ENCODE measurements at regions not wholly inside any gene's neighbourhood (a gene's known extent, or its start where the extent isn't known, plus 50 kb on each side); places are given as distances from the start of the nearest gene placed in this dataset.
"Not testable (repeated sequence)": the region's sequence is repeated elsewhere in the genome, so short reads cannot be mapped to it uniquely, and the experiment has no call there.

DNA sequence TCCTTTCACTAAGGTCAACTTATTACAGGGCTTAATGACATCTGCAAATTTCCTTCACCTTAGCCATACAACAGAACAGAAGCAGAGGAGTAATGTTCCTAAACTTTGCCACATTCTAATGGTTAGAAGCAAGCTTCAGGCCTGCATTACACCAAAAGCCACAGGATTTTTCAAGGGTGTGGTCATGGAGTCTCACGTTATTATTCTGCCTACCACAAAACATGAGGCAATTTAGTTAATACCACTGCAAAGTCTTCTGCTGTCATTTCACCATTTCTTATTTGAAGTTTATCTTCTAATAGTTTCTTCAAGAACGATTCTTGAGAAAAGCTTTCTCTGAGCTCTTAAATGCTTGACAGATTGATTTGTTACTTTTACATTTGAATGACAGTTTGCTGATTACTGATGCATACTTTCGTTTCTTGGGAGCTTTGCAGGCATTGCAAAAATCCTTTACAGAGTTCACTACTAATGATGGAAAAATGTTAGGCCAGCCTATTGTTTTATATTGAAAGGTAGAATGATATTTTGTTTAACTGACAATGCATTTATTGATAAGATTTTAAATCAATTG, 1257.1 kb downstream of the NSUN3 start:
- H3K27me3 ChIP-seq = no peaks in the 10 kb centered on the region
- no peak overlapping the region for H3K4me3 ChIP-seq
- no peak overlapping the region for H3K4me2 ChIP-seq
- no peaks in the 10 kb centered on the region for H3K36me3 ChIP-seq
- H4K20me1 ChIP-seq = no peaks in the 10 kb centered on the region
- H3K9ac ChIP-seq = no peak overlapping the region
- TF ChIP-seq Cebpa-rat (IDR thresholded peaks at IDR 0.05) = no peak
- no peaks in the 10 kb centered on the region for H3K4me1 ChIP-seq
- H3K9me3 ChIP-seq (replicated peaks in 1 of 11) = peaks cover 0 to 10% (median 0%) of the 10 kb centered on the region in 11 experiments; a peak in 6 of 22 replicates
- no peak overlapping the region for H3K27ac ChIP-seq

DNA sequence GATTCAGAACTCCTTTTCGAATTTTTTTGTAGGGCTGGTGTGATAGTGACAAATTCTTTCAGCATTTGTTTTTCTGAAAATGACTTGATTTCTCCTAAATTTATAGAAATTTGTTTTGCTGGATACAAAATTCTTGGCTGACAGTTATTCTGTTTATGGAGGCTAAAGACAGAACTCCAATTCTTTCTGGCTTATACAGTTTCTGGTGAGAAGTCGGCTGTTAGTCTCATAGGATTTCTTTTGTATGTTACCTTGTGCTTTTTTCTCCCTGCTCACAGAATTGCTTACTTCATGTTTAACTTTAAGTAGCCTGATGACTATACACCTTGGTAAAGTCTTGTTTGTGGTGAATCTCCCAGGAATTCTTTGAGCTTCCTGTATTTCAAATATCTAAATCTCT, 1264.6 kb downstream of the NSUN3 start:
- TF ChIP-seq Cebpa-rat (IDR thresholded peaks at IDR 0.05) = no peak
- Histone ChIP-seq H3K4me3 (no peak overlapping the region), H3K36me3 (no peaks in the 10 kb centered on the region), H3K4me2 (no peak overlapping the region), H3K9ac (no peak overlapping the region), H3K27ac (no peak overlapping the region), H3K4me1 (no peaks in the 10 kb centered on the region), H3K27me3 (no peaks in the 10 kb centered on the region), H4K20me1 (no peaks in the 10 kb centered on the region), H3K9me3 (replicated peaks in 1 of 11) (peaks cover 0 to 7% (median 0%) of the 10 kb centered on the region in 11 experiments; a peak in 1 of 22 replicates)

DNA sequence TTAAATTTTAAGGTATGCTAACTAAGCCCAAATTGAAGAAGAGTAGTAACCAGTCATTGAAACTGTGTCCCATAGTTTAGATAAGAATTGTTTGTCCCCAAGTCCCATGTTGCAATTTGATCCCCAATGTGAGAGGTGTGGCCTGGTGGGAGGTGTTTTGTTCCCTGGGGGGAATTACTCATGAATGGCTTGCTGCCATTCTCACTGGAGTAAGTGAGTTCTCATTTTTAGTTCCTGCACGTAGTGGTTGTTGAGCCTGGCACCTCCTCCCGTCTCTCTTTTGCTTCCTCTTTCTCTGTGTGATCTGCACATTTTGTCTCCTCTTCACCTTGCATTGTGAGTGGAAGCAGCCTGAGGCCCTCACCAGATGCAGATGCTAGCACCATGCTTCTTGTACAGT, 1271.0 kb downstream of the NSUN3 start:
- no peak overlapping the region for H3K27ac ChIP-seq
- TF ChIP-seq Cebpa-rat (IDR thresholded peaks at IDR 0.05) = no peak
- H3K9me3 ChIP-seq (replicated peaks in 1 of 11) = no peaks in the 10 kb centered on the region; a peak in 1 of 22 replicates
- peaks cover 0 to 5% (median 0%) of the 10 kb centered on the region in 10 experiments; a peak in 5 of 20 replicates for H3K4me1 ChIP-seq
- no peak overlapping the region for H3K4me3 ChIP-seq
- no peaks in the 10 kb centered on the region for H4K20me1 ChIP-seq
- no peaks in the 10 kb centered on the region for H3K36me3 ChIP-seq
- no peaks in the 10 kb centered on the region for H3K27me3 ChIP-seq
- H3K9ac ChIP-seq = no peak overlapping the region
- H3K4me2 ChIP-seq = peak overlapping the region in 2 of 11 experiments; percentile 3 to 19; a peak in 1 of 22 replicates

DNA sequence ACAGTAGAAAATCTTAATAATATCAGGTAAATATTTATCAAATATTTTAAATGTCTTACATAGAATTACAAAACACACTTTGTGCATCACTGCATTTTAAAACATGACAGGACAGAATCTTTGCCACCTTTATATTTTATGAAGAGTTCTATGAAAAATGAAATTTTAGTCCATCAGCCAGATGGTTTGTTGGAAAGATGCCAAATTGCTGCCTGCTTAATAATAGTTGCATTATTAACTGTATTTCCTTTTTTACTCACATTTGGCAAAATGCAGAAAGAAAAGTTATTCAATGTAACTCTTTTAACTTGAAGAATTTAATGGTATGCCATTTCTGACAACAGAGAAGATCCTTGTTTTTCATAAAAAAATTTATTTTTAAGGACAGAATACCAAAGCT, 1271.6 kb downstream of the NSUN3 start:
- H3K4me1 ChIP-seq = peaks cover 0 to 5% (median 0%) of the 10 kb centered on the region in 10 experiments; a peak in 5 of 20 replicates
- no peak overlapping the region for H3K27ac ChIP-seq
- H3K4me2 ChIP-seq = no peak overlapping the region
- TF ChIP-seq Cebpa-rat (IDR thresholded peaks at IDR 0.05) = no peak
- no peaks in the 10 kb centered on the region for H3K9me3 ChIP-seq (replicated peaks in 1 of 11)
- no peak overlapping the region for H3K4me3 ChIP-seq
- H4K20me1 ChIP-seq = no peaks in the 10 kb centered on the region
- H3K9ac ChIP-seq = no peak overlapping the region
- no peaks in the 10 kb centered on the region for H3K27me3 ChIP-seq
- H3K36me3 ChIP-seq = no peaks in the 10 kb centered on the region

DNA sequence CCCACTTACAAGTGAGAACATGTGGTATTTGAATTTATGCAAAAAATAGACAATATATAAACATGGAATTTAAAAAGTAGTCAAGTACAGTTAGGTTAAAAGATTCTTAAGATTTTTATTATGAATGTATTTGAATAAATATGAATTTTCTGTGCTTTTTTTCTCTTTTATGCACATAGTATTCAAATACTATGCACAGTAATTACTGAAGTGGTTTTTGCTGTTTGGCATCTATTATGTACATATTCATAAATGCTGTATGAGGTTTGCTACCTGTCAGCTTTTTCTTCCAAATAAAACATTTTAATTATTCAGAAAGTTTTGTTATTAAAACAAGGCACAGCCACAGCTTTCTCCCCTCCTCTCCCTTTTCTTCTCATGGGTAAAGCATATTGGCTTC, 1272.7 kb downstream of the NSUN3 start:
- Histone ChIP-seq H3K9ac (no peak overlapping the region), H3K27me3 (no peaks in the 10 kb centered on the region), H3K9me3 (replicated peaks in 1 of 11) (no peaks in the 10 kb centered on the region), H3K27ac (no peak overlapping the region), H3K4me1 (peaks cover 0 to 5% (median 0%) of the 10 kb centered on the region in 10 experiments; a peak in 5 of 20 replicates), H4K20me1 (no peaks in the 10 kb centered on the region), H3K4me2 (no peak overlapping the region), H3K4me3 (no peak overlapping the region), H3K36me3 (no peaks in the 10 kb centered on the region)
- no peak for TF ChIP-seq Cebpa-rat (IDR thresholded peaks at IDR 0.05)

DNA sequence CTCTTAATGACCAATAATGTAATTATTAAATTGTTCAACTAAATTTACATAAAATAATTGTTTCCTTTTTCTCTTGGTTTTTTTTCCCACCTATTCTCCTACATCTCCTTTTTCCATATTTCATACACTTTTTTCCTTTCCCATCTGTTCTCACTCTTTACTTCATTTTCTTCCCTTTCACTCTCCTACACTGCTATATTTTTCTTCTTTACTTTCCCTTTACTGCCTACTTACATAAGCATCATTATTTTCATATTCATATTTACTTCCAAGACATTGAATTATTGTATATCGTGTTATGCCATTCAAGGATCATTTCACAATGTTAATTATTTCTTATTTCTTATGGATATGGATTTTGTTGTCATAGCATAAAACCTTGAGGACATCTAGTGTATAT, 1275.6 kb downstream of the NSUN3 start:
- Histone ChIP-seq H3K36me3 (no peaks in the 10 kb centered on the region), H3K27me3 (no peaks in the 10 kb centered on the region), H3K9ac (no peak overlapping the region), H3K4me2 (no peak overlapping the region), H4K20me1 (no peaks in the 10 kb centered on the region), H3K9me3 (replicated peaks in 1 of 11) (no peaks in the 10 kb centered on the region), H3K4me1 (peaks cover 0 to 5% (median 0%) of the 10 kb centered on the region in 10 experiments; a peak in 5 of 20 replicates), H3K4me3 (no peak overlapping the region), H3K27ac (no peak overlapping the region)
- TF ChIP-seq Cebpa-rat (IDR thresholded peaks at IDR 0.05) = no peak

DNA sequence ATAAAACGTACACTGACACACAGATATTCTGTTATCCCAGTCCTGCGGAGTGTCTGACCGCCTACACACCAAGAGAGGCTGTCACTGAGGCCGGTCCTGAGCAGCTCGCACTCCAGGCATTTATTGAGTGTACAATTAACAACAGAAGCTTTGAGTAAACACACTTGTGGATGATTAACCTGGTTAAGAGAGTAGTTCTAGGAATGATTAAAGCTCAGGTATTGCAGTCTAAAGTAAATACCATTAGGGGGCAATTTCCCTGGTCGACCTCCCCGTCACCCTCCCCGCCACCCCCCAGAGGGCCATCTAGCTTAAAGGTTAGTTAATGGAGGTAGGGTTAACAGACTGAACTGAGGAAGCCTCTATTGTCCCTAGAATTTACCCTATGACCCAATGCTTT, 1278.5 kb downstream of the NSUN3 start:
- Histone ChIP-seq H3K36me3 (no peaks in the 10 kb centered on the region), H3K4me1 (no peaks in the 10 kb centered on the region), H3K4me3 (no peak overlapping the region), H3K9me3 (replicated peaks in 1 of 11) (no peaks in the 10 kb centered on the region), H3K4me2 (no peak overlapping the region), H3K9ac (no peak overlapping the region), H4K20me1 (no peaks in the 10 kb centered on the region), H3K27ac (no peak overlapping the region), H3K27me3 (no peaks in the 10 kb centered on the region)
- no peak for TF ChIP-seq Cebpa-rat (IDR thresholded peaks at IDR 0.05)

DNA sequence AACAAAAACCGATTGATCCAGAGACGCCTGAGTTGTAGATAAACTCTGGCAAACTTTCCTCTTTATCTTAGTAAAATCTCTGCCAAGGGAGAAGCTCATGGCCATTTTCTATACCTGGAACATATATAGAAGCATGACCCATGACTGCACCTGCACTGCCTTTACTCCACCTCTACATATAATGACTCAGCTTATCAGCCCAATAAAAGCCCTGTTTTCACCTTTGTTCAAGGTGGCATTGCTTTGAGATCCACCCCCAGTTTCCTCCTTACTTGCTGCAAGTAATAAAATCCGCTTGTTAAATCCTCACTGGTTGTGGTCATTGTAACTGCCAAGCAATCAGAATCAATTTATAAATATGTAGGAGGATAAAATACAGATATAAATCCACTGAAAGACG, 1280.4 kb downstream of the NSUN3 start:
- Histone ChIP-seq H3K27me3 (no peaks in the 10 kb centered on the region), H3K9ac (no peak overlapping the region), H3K36me3 (no peaks in the 10 kb centered on the region), H4K20me1 (no peaks in the 10 kb centered on the region), H3K4me2 (no peak overlapping the region), H3K4me1 (no peaks in the 10 kb centered on the region), H3K27ac (no peak overlapping the region), H3K4me3 (no peak overlapping the region), H3K9me3 (replicated peaks in 1 of 11) (no peaks in the 10 kb centered on the region)
- TF ChIP-seq Cebpa-rat (IDR thresholded peaks at IDR 0.05) = no peak

DNA sequence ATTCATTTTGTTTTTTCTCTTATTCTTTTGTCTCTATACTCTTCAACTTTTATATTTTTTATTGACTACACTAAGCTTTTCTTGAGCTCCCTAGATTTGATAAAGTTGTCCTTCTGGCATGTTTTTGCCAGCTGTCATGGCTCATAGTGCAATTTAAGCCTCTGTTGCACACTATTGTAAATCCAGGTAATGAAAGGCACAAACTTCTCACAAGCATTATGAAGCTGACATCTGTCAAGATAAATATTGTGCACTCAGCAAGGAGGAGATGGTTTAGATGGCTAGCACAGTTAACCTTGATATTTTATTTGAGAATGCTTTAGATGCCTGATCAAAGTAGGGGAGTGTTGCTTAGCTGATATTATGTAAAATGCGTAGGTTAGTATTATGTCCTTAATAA, 1280.9 kb downstream of the NSUN3 start:
- TF ChIP-seq Cebpa-rat (IDR thresholded peaks at IDR 0.05) = no peak
- no peak overlapping the region for H3K4me3 ChIP-seq
- no peaks in the 10 kb centered on the region for H3K36me3 ChIP-seq
- H3K4me1 ChIP-seq = no peaks in the 10 kb centered on the region
- H3K27ac ChIP-seq = no peak overlapping the region
- H3K4me2 ChIP-seq = no peak overlapping the region
- H3K27me3 ChIP-seq = no peaks in the 10 kb centered on the region
- H3K9me3 ChIP-seq (replicated peaks in 1 of 11) = no peaks in the 10 kb centered on the region
- no peaks in the 10 kb centered on the region for H4K20me1 ChIP-seq
- no peak overlapping the region for H3K9ac ChIP-seq

DNA sequence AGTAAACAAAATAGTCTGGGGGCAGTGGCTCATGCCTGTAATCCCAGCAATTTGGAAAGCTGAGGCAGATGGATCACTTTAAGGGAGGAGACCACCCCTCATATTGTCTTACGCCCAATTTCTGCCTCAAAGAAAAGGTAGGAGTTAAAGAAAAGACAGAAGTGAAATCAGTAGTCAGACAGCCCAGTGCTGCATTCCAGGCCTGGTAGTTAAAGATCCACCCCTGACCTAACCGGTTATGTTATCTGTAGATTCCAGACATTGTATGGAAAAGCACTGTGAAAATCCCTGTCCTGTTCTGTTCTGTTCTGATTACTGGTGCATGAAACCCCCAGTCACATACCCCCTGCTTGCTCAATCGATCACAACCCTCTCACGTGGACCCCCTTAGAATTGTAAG, 1285.1 kb downstream of the NSUN3 start:
- H3K4me1 ChIP-seq, H4K20me1 ChIP-seq: not testable (repeated sequence)

More for the DNA sequence above, 1285.1 kb downstream of the NSUN3 start:
- H3K27ac ChIP-seq; H3K9ac ChIP-seq; H3K4me3 ChIP-seq; H3K27me3 ChIP-seq; H3K36me3 ChIP-seq; H3K9me3 ChIP-seq (replicated peaks in 1 of 11); H3K4me2 ChIP-seq: not testable (repeated sequence)
